Endothelial cell of umbilical vein (primary cell): ENCODE measurements at regions not wholly inside any gene's neighbourhood (a gene's known extent, or its start where the extent isn't known, plus 50 kb on each side); places are given as distances from the start of the nearest gene placed in this dataset.

ENCODE experiments used
- BruUV-seq: library from RNA; stranded (reverse); fragments of 400-500 nt; replicated peaks from 2 replicates; lab custom pipeline; 2021; lab: Mats Ljungman, UMichigan
- CTCF ChIA-PET: fragments of 300-600, 350-600 bp; sonication (Branson Sonifier 250); formaldehyde crosslinking; loops from one replicate; lab custom pipeline; 2021; ENCODE audit warnings: antibody characterized with exemption, inconsistent platforms; lab: Charles Lee
- POLR2A ChIA-PET: fragments of 300-600, 350-600 bp; sonication (Branson Sonifier 250); formaldehyde crosslinking; loops from one replicate; lab custom pipeline; 2021; ENCODE audit warnings: antibody characterized with exemption, inconsistent platforms; lab: Charles Lee
- DNase-seq: peaks from one replicate; pipeline ENCODE4 v3.0.0-alpha.2; 2011; ENCODE audit warnings: low read depth, low spot score
- FAIRE-seq: peaks from 2 replicates; lab custom pipeline; 2011; peaks lifted over from hg19 to GRCh38; lab: Jason Lieb, UNC
- H2AFZ ChIP-seq: 2 replicates; pipeline ENCODE4 v1.6.0; 2012; ENCODE audit warnings: low read depth, low read length, control low read depth, inconsistent platforms
- H3K27ac ChIP-seq: 2 replicates; pipeline ENCODE4 v1.5.1; 2011; ENCODE audit warnings: low read depth, mild to moderate bottlenecking, control low read depth, low read length, moderate library complexity; ENCODE audit not compliant: insufficient read depth
- H3K27me3 ChIP-seq, 2 experiments: 2 replicates each; pipeline versions ENCODE4 v1.6.0 to v1.6.1; 2011; ENCODE audit warnings: low read length in 2 of 2, mixed read lengths in 1 of 2; ENCODE audit not compliant: control insufficient read depth in 2 of 2, insufficient read depth in 2 of 2
- H3K36me3 ChIP-seq, 2 experiments: 2 replicates in 1 of 2; 3 replicates in 1 of 2; pipeline ENCODE4 v1.5.1; 2011; ENCODE audit warnings: low read length in 2 of 2, mild to moderate bottlenecking in 1 of 2, moderate library complexity in 1 of 2; ENCODE audit not compliant: control insufficient read depth in 2 of 2, insufficient read depth in 2 of 2; ENCODE audit errors: extremely low read depth in 1 of 2
- H3K4me1 ChIP-seq: 3 replicates; pipeline ENCODE4 v1.5.1; 2011; ENCODE audit warnings: mild to moderate bottlenecking, low read length; ENCODE audit not compliant: control insufficient read depth, insufficient read depth; ENCODE audit errors: extremely low read depth
- H3K4me2 ChIP-seq: 2 replicates; pipeline ENCODE4 v1.6.1; 2011; ENCODE audit warnings: low read length, control low read depth, mixed read lengths; ENCODE audit not compliant: insufficient read depth
- H3K4me3 ChIP-seq, 3 experiments: fragments of 200-600 bp in 1 of 3; sonication (generic), shearing (Covaris generic) in 1 of 3; replicated peaks in 1 of 3; 2 replicates each; pipeline ENCODE4 v1.5.1; 2011 to 2016; ENCODE audit warnings: control low read depth in 3 of 3, low read length in 3 of 3, mild to moderate bottlenecking in 2 of 3, inconsistent platforms in 1 of 3, low read depth in 1 of 3, moderate library complexity in 1 of 3; ENCODE audit not compliant: insufficient read depth in 1 of 3
- H3K79me2 ChIP-seq: 2 replicates; pipeline ENCODE4 v1.6.0; 2012; ENCODE audit warnings: low read length, inconsistent platforms; ENCODE audit not compliant: control insufficient read depth, insufficient read depth
- H3K9ac ChIP-seq: replicated peaks from 2 replicates; pipeline ENCODE3; 2011; ENCODE audit warnings: low read length, control low read depth; ENCODE audit not compliant: insufficient read depth; ENCODE audit errors: extremely low read depth
- H3K9me1 ChIP-seq: replicated peaks from 3 replicates; pipeline ENCODE4 v1.6.0; 2011; ENCODE audit warnings: mild to moderate bottlenecking, low read length; ENCODE audit not compliant: control insufficient read depth, insufficient read depth; ENCODE audit errors: extremely low read depth
- H3K9me3 ChIP-seq: replicated peaks from 2 replicates; pipeline ENCODE4 v1.5.1; 2012; ENCODE audit warnings: low read length, inconsistent platforms; ENCODE audit not compliant: control insufficient read depth, insufficient read depth
- H4K20me1 ChIP-seq: replicated peaks from 2 replicates; pipeline ENCODE3; 2011; ENCODE audit warnings: mild to moderate bottlenecking, low read length; ENCODE audit not compliant: control insufficient read depth, insufficient read depth; ENCODE audit errors: extremely low read depth
- EZH2 ChIP-seq: IDR thresholded peaks from 2 replicates; pipeline ENCODE4 v1.6.1; 2012; ENCODE audit warnings: borderline replicate concordance, low read depth, mild to moderate bottlenecking, moderate library complexity, low read length, inconsistent platforms; ENCODE audit not compliant: severe bottlenecking
- FOS ChIP-seq: IDR thresholded peaks from 2 replicates; pipeline ENCODE4 v1.6.1; 2011; ENCODE audit warnings: mild to moderate bottlenecking, low read length, moderate library complexity, borderline replicate concordance; ENCODE audit not compliant: insufficient read depth
- GATA2 ChIP-seq: IDR thresholded peaks from 2 replicates; pipeline ENCODE4 v1.7.0; 2011; ENCODE audit warnings: low read depth, mild to moderate bottlenecking, moderate library complexity, mixed read lengths, low read length; ENCODE audit not compliant: insufficient read length, insufficient read depth
- JUN ChIP-seq: IDR thresholded peaks from 2 replicates; pipeline ENCODE4 v1.6.1; 2011; ENCODE audit warnings: borderline replicate concordance, low read depth; ENCODE audit not compliant: insufficient read length, insufficient read depth
- MYC ChIP-seq: IDR thresholded peaks from one replicate; pipeline ENCODE4 v1.6.1; 2011; ENCODE audit warnings: mild to moderate bottlenecking, low read depth, low read length
- POLR2A ChIP-seq: IDR thresholded peaks from 2 replicates; pipeline ENCODE4 v1.6.1; 2012; ENCODE audit warnings: low read depth, mild to moderate bottlenecking, control low read depth, low read length
- POLR2AphosphoS5 ChIP-seq: IDR thresholded peaks from 2 replicates; pipeline ENCODE4 v1.6.1; 2012; ENCODE audit warnings: low read depth, mild to moderate bottlenecking, control low read depth, low read length, moderate library complexity; ENCODE audit not compliant: insufficient read depth
- dilution Hi-C: fragments of 300-500 bp; cut with MboI; formaldehyde crosslinking; loops from one replicate; pipeline ENCODE4 v1.15.0; 2019; ENCODE audit warnings: low sequenced_read_pairs; ENCODE audit not compliant: extremely low pct_ligation_motif_present
- intact Hi-C: fragments of 100-400 bp; cut with micrococcal nuclease; formaldehyde crosslinking; loops from one replicate; pipeline ENCODE4 v1.10.0; 2022
- TF ChIP-seq, protein P1 (sequence below): IDR thresholded peaks from 2 replicates; pipeline ENCODE4 v1.6.1; 2011; ENCODE audit not compliant: insufficient read depth, insufficient read length
- TF ChIP-seq, protein P2 (sequence below), 2 donors: IDR thresholded peaks; 1 replicate in 1 of 2; 2 replicates in 1 of 2; pipeline ENCODE4 v1.5.1; 2011; ENCODE audit warnings: low read length in 2 of 2, mild to moderate bottlenecking in 2 of 2, moderate library complexity in 2 of 2, control low read depth in 1 of 2, inconsistent platforms in 1 of 2, low read depth in 1 of 2; ENCODE audit not compliant: insufficient read depth in 1 of 2; ENCODE audit errors: extremely low read depth in 1 of 2

DNA sequence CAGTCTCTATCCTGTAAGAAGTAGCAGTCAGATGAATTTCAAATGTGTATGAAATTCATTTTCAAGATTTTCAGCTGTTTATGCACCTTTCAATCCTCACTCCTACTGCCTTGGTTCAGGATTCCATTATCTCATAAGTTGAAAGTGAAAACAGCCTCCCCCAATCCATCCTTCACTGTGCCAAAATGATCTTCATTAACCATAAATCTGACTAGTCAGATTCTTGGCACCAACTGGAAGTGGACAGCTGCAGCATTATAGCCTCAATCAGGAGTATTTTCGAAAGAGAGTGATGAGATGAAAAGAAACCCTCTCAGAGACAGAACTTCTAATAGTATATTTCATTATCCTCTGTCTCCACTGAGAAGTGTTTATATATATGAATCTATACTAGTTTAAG is 365.3 kb upstream of the PDGFD start:
- Histone ChIP-seq H3K9me1 (no peaks in the 10 kb centered on the region), H3K4me3 (no peak overlapping the region), H3K27ac (no peak overlapping the region), H3K9me3 (no peaks in the 10 kb centered on the region), H4K20me1 (no peaks in the 10 kb centered on the region), H3K36me3 (no peaks in the 10 kb centered on the region), H3K4me1 (peaks cover 1% of the 10 kb centered on the region), H2AFZ (no peak overlapping the region), H3K9ac (no peak overlapping the region), H3K79me2 (no peaks in the 10 kb centered on the region), H3K27me3 (no peaks in the 10 kb centered on the region), H3K4me2 (no peak overlapping the region)
- intact Hi-C loops, result no loop called here
- POLR2A ChIA-PET, result no interaction called here
- CTCF ChIA-PET, result interaction anchor here (0.7 kb wide), 1 partner anchor 14 kb away, joined by 4 read pairs; no protein-coding TSS in a partner anchor
- no peak for TF ChIP-seq EZH2
- dilution Hi-C loops, result no loop called here
- DNase-seq, result no peak
- BruUV-seq, result no TSS peak
- no peak for FAIRE-seq

DNA sequence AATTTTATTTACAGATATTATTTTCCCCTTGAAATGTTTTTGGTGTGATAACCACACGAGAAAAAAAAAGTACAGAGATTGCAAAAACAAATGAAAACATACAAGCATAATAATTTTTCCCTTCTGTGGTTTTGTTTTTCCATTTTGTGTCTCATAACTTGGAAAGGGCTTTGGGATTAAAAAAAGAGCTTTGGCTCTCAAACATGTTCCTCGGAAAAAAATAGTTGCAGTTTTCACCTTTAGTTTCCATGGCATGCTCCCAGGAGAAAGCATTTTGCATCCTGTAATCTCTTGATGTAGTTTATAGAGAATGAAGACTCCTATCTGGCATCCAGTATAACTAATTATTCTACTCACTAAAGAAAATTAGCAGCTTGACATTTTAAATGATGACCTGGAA is 362.1 kb upstream of the PDGFD start:
- H3K9me1 ChIP-seq, result no peaks in the 10 kb centered on the region
- no peak overlapping the region for H3K4me2 ChIP-seq
- H3K9me3 ChIP-seq, result no peaks in the 10 kb centered on the region
- FAIRE-seq (no peak), DNase-seq (no peak)
- no peaks in the 10 kb centered on the region for H3K36me3 ChIP-seq
- no peaks in the 10 kb centered on the region for H3K27me3 ChIP-seq
- H3K27ac ChIP-seq, result no peak overlapping the region
- no peak for TF ChIP-seq EZH2
- no peak for TF ChIP-seq FOS
- no peak for TF ChIP-seq GATA2
- TF ChIP-seq, protein P1, sequence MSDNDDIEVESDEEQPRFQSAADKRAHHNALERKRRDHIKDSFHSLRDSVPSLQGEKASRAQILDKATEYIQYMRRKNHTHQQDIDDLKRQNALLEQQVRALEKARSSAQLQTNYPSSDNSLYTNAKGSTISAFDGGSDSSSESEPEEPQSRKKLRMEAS, result no peak
- no peak for TF ChIP-seq JUN
- TF ChIP-seq MYC, result no peak
- TF ChIP-seq POLR2A, result no peak
- TF ChIP-seq POLR2AphosphoS5, result no peak
- TF ChIP-seq, protein P2, sequence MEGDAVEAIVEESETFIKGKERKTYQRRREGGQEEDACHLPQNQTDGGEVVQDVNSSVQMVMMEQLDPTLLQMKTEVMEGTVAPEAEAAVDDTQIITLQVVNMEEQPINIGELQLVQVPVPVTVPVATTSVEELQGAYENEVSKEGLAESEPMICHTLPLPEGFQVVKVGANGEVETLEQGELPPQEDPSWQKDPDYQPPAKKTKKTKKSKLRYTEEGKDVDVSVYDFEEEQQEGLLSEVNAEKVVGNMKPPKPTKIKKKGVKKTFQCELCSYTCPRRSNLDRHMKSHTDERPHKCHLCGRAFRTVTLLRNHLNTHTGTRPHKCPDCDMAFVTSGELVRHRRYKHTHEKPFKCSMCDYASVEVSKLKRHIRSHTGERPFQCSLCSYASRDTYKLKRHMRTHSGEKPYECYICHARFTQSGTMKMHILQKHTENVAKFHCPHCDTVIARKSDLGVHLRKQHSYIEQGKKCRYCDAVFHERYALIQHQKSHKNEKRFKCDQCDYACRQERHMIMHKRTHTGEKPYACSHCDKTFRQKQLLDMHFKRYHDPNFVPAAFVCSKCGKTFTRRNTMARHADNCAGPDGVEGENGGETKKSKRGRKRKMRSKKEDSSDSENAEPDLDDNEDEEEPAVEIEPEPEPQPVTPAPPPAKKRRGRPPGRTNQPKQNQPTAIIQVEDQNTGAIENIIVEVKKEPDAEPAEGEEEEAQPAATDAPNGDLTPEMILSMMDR (IDR thresholded peaks at IDR 0.05; ENCODE audit: extremely low read depth in 1 of 2, insufficient read depth in 1 of 2, low read depth in 1 of 2, low read length in 2 of 2), result no peak
- H3K4me3 ChIP-seq, result no peak overlapping the region
- no peak overlapping the region for H3K9ac ChIP-seq
- no peaks in the 10 kb centered on the region for H4K20me1 ChIP-seq
- dilution Hi-C loops (no loop called here), intact Hi-C loops (no loop called here)
- H3K4me1 ChIP-seq, result no peaks in the 10 kb centered on the region
- no peak overlapping the region for H2AFZ ChIP-seq
- POLR2A ChIA-PET, result no interaction called here
- CTCF ChIA-PET, result interaction anchor here (1.5 kb wide), 1 partner anchor 1337 kb away, joined by 4 read pairs; no protein-coding TSS in a partner anchor
- H3K79me2 ChIP-seq, result no peaks in the 10 kb centered on the region
- no TSS peak for BruUV-seq
